PC-9 (cell line): ENCODE measurements at regions not wholly inside any gene's neighbourhood (a gene's known extent, or its start where the extent isn't known, plus 50 kb on each side); places are given as distances from the start of the nearest gene placed in this dataset.

Source experiments
- BruUV-seq: library from RNA; stranded (reverse); fragments of 400-500 nt; replicated peaks from 2 replicates; lab custom pipeline; 2021; lab: Mats Ljungman, UMichigan
- CTCF ChIA-PET: fragments of 300-600 bp; sonication (Branson Sonifier 250); formaldehyde crosslinking; loops from one replicate; lab custom pipeline; 2022; ENCODE audit warnings: antibody characterized with exemption; lab: Charles Lee
- POLR2A ChIA-PET: fragments of 300-600 bp; sonication (Branson Sonifier 250); formaldehyde crosslinking; loops from one replicate; lab custom pipeline; 2022; ENCODE audit warnings: antibody characterized with exemption; ENCODE audit not compliant: unreplicated experiment; lab: Charles Lee
- DNase-seq, 2 experiments: peaks; one replicate each; pipeline versions ENCODE4 v3.0.0 to v3.0.0-alpha.2; 2015 to 2022; ENCODE audit warnings: mixed read lengths in 1 of 2
- H2AFZ ChIP-seq: fragments of 200-600 bp; sonication (generic); 2 replicates; pipeline ENCODE4 v1.8.1; 2017; ENCODE audit warnings: antibody characterized with exemption
- H3F3A ChIP-seq: fragments of 200-600 bp; sonication (generic); 2 replicates; pipeline ENCODE4 v1.8.1; 2017; ENCODE audit warnings: antibody characterized with exemption, mild to moderate bottlenecking, low read depth; ENCODE audit not compliant: insufficient read depth
- H3K27ac ChIP-seq: fragments of 200-600 bp; sonication (generic); 2 replicates; pipeline ENCODE4 v1.6.1; 2016; ENCODE audit warnings: mixed run types
- H3K27me3 ChIP-seq: fragments of 200-600 bp; sonication (generic); 2 replicates; pipeline ENCODE4 v1.6.1; 2016; ENCODE audit warnings: low read depth, mixed run types; ENCODE audit not compliant: insufficient read depth
- H3K36me3 ChIP-seq: fragments of 200-600 bp; sonication (generic); 2 replicates; pipeline ENCODE4 v1.6.1; 2016; ENCODE audit warnings: low read depth, mixed run types
- H3K4me1 ChIP-seq: fragments of 200-600 bp; sonication (generic); replicated peaks from 2 replicates; pipeline ENCODE4 v1.6.1; 2016; ENCODE audit warnings: mixed run types; ENCODE audit not compliant: insufficient read depth
- H3K4me2 ChIP-seq: fragments of 200-600 bp; sonication (generic); 2 replicates; pipeline ENCODE4 v1.6.1; 2017; ENCODE audit warnings: mixed run types
- H3K4me3 ChIP-seq: fragments of 200-600 bp; sonication (generic); 2 replicates; pipeline ENCODE4 v1.6.1; 2016; ENCODE audit warnings: mixed run types
- H3K79me2 ChIP-seq: fragments of 200-600 bp; sonication (generic); 2 replicates; pipeline ENCODE4 v1.6.1; 2017; ENCODE audit warnings: low read depth, mixed run types
- H3K9me2 ChIP-seq: fragments of 200-600 bp; sonication (generic); 2 replicates; pipeline ENCODE4 v1.8.1; 2017; ENCODE audit warnings: mild to moderate bottlenecking; ENCODE audit not compliant: insufficient read depth
- H3K9me3 ChIP-seq: fragments of 200-600 bp; sonication (generic); 2 replicates; pipeline ENCODE4 v1.8.1; 2016; ENCODE audit warnings: low read depth; ENCODE audit not compliant: insufficient read depth
- H4K20me1 ChIP-seq: fragments of 200-600 bp; sonication (generic); 2 replicates; pipeline ENCODE4 v1.8.1; 2017; ENCODE audit not compliant: insufficient read depth
- CTCF ChIP-seq: fragments of 200-600 bp; sonication (generic); conservative IDR thresholded peaks from 2 replicates; pipeline ENCODE4 v1.6.1; 2017; ENCODE audit warnings: mixed run types, antibody characterized with exemption, mild to moderate bottlenecking, moderate library complexity
- EZH2 ChIP-seq: fragments of 200-600 bp; sonication (generic); IDR thresholded peaks from 2 replicates; pipeline ENCODE4 v1.8.0; 2017; ENCODE audit warnings: antibody characterized with exemption, low read depth
- intact Hi-C: fragments of 100-400 bp; cut with micrococcal nuclease; formaldehyde crosslinking; loops from one replicate; pipeline ENCODE4 v1.10.0; 2022; ENCODE audit not compliant: unreplicated experiment

- Histone ChIP-seq H3K4me1 (no peaks in the 10 kb centered on the region), H3K27ac (no peak overlapping the region), H3K79me2 (no peaks in the 10 kb centered on the region), H3F3A (no peaks in the 10 kb centered on the region), H3K36me3 (no peaks in the 10 kb centered on the region), H4K20me1 (no peaks in the 10 kb centered on the region), H3K4me3 (no peak overlapping the region), H2AFZ (no peak overlapping the region), H3K4me2 (no peak overlapping the region), H3K27me3 (no peaks in the 10 kb centered on the region), H3K9me2 (no peaks in the 10 kb centered on the region), H3K9me3 (no peaks in the 10 kb centered on the region)
- POLR2A ChIA-PET: no interaction called here
- intact Hi-C loops: no loop called here
- DNase-seq: no peak
- TF ChIP-seq EZH2 (no peak), CTCF (no peak)
- no TSS peak for BruUV-seq
- CTCF ChIA-PET: no interaction called here
These were observed 167.5 kb upstream of the USP38 start for GRCh38 chr4:143017210-143017609.

- no peaks in the 10 kb centered on the region for H3K9me2 ChIP-seq
- no peaks in the 10 kb centered on the region for H4K20me1 ChIP-seq
- no peak overlapping the region for H3K4me3 ChIP-seq
- no peak overlapping the region for H3K4me2 ChIP-seq
- H3K36me3 ChIP-seq: no peaks in the 10 kb centered on the region
- no peak overlapping the region for H3K27ac ChIP-seq
- no peak overlapping the region for H2AFZ ChIP-seq
- POLR2A ChIA-PET: no interaction called here
- DNase-seq: no peak
- intact Hi-C loops: no loop called here
- no peaks in the 10 kb centered on the region for H3F3A ChIP-seq
- no TSS peak for BruUV-seq
- H3K4me1 ChIP-seq: no peaks in the 10 kb centered on the region
- no peaks in the 10 kb centered on the region for H3K27me3 ChIP-seq
- TF ChIP-seq EZH2 (no peak), CTCF (no peak)
- H3K79me2 ChIP-seq: no peaks in the 10 kb centered on the region
- H3K9me3 ChIP-seq: no peaks in the 10 kb centered on the region
- CTCF ChIA-PET: no interaction called here
These were observed 165.4 kb upstream of the USP38 start for GRCh38 chr4:143019351-143019750.

GRCh38 chr4:143021384-143021783 is 163.3 kb upstream of the USP38 start:
- DNase-seq: no peak
- H3K36me3 ChIP-seq: no peaks in the 10 kb centered on the region
- no peaks in the 10 kb centered on the region for H3K79me2 ChIP-seq
- H3K27me3 ChIP-seq: no peaks in the 10 kb centered on the region
- no peaks in the 10 kb centered on the region for H4K20me1 ChIP-seq
- no peak overlapping the region for H3K27ac ChIP-seq
- no peaks in the 10 kb centered on the region for H3K9me2 ChIP-seq
- ChIA-PET POLR2A (interaction anchor here (0.7 kb wide), 1 partner anchor 195 kb away, joined by 3 read pairs; no protein-coding TSS in a partner anchor), CTCF (no interaction called here)
- no peak overlapping the region for H3K4me3 ChIP-seq
- no peaks in the 10 kb centered on the region for H3K9me3 ChIP-seq
- BruUV-seq: no TSS peak
- no peak overlapping the region for H3K4me2 ChIP-seq
- H2AFZ ChIP-seq: no peak overlapping the region
- intact Hi-C loops: no loop called here
- H3K4me1 ChIP-seq: no peaks in the 10 kb centered on the region
- TF ChIP-seq CTCF (no peak), EZH2 (no peak)
- H3F3A ChIP-seq: no peaks in the 10 kb centered on the region
